ENCODE measurements at regions not wholly inside any gene's neighbourhood (a gene's known extent, or its start where the extent isn't known, plus 50 kb on each side); places are given as distances from the start of the nearest gene placed in this dataset.

- no peak for TF ChIP-seq CTCF (IDR thresholded peaks at IDR 0.05; ENCODE audit: extremely low read depth in 1 of 2, insufficient read depth in 1 of 2, low read depth in 1 of 2, low read length in 2 of 2)
- TF ChIP-seq MYC (IDR thresholded peaks at IDR 0.05; ENCODE audit: low read depth, low read length): no peak
- no peak for TF ChIP-seq POLR2A (IDR thresholded peaks at IDR 0.05; ENCODE audit: low read depth, low read length)
- TF ChIP-seq EZH2 (IDR thresholded peaks at IDR 0.05; ENCODE audit: borderline replicate concordance, low read depth, low read length, severe bottlenecking): no peak
- no peak for TF ChIP-seq POLR2AphosphoS5 (IDR thresholded peaks at IDR 0.05; ENCODE audit: insufficient read depth, low read depth, low read length)
Measured at GRCh38 chr18:45527891-45528290, 87.4 kb upstream of the SLC14A2 start.

All from endothelial cell of umbilical vein (primary cell).